ENCODE measurements at regions not wholly inside any gene's neighbourhood (a gene's known extent, or its start where the extent isn't known, plus 50 kb on each side); places are given as distances from the start of the nearest gene placed in this dataset.

GRCh38 chr13:83221256-83221655 lies 661.0 kb downstream of the SLITRK1 start:
- H3K36me3 ChIP-seq (ENCODE audit: control insufficient read depth in 4 of 4, insufficient read depth in 3 of 4, low read depth in 1 of 4, low read length in 3 of 4): no peaks in the 10 kb centered on the region
- H3K4me3 ChIP-seq (ENCODE audit: low read depth in 1 of 3, low read length in 3 of 3): no peak overlapping the region
- no peak overlapping the region for H3K9ac ChIP-seq (ENCODE audit: low read depth in 1 of 2, low read length in 2 of 2)
- no peaks in the 10 kb centered on the region for H3K27me3 ChIP-seq (ENCODE audit: control insufficient read depth in 4 of 4, insufficient read depth in 4 of 4, low read length in 3 of 4)
- H3K27ac ChIP-seq (ENCODE audit: low read depth in 1 of 2, low read length in 2 of 2): no peak overlapping the region
- 94% methylated on average over 1 of the region's 1 CpG for WGBS
- TF ChIP-seq RAD21 (IDR thresholded peaks at IDR 0.05) (no peak), TAF1 (conservative IDR thresholded peaks at IDR 0.05) (no peak), ATF3 (IDR thresholded peaks at IDR 0.05) (no peak), SP1 (IDR thresholded peaks at IDR 0.05) (no peak), HNF4A (conservative IDR thresholded peaks at IDR 0.05) (no peak), MAX (IDR thresholded peaks at IDR 0.05) (no peak), YY1 (IDR thresholded peaks at IDR 0.05) (no peak), RXRA (IDR thresholded peaks at IDR 0.05) (no peak), GABPA (IDR thresholded peaks at IDR 0.05 in 1 of 2, conservative IDR thresholded peaks at IDR 0.05 in 1 of 2) (no peak), CTCF (IDR thresholded peaks at IDR 0.05; ENCODE audit: low read depth, low read length, missing input control) (no peak), EGR1 (IDR thresholded peaks at IDR 0.05; ENCODE audit: low read depth in 2 of 2) (no peak), FOXA2 (IDR thresholded peaks at IDR 0.05) (no peak), FOXA1 (IDR thresholded peaks at IDR 0.05) (no peak), NR2F2 (IDR thresholded peaks at IDR 0.05) (no peak)
- H3K9me3 ChIP-seq (ENCODE audit: control insufficient read depth in 4 of 4, low read length in 3 of 4): no peaks in the 10 kb centered on the region
- H3K4me1 ChIP-seq (ENCODE audit: control insufficient read depth in 4 of 4, insufficient read depth in 4 of 4, low read length in 3 of 4): no peaks in the 10 kb centered on the region
- no peak for DNase-seq (ENCODE audit: low spot score)

GRCh38 chr13:83220241-83220640 lies 662.0 kb downstream of the SLITRK1 start:
- Histone ChIP-seq H3K4me1 (ENCODE audit: control insufficient read depth in 4 of 4, insufficient read depth in 4 of 4, low read length in 3 of 4) (no peaks in the 10 kb centered on the region), H3K36me3 (ENCODE audit: control insufficient read depth in 4 of 4, insufficient read depth in 3 of 4, low read depth in 1 of 4, low read length in 3 of 4) (no peaks in the 10 kb centered on the region), H3K27ac (ENCODE audit: low read depth in 1 of 2, low read length in 2 of 2) (no peak overlapping the region), H3K27me3 (ENCODE audit: control insufficient read depth in 4 of 4, insufficient read depth in 4 of 4, low read length in 3 of 4) (no peaks in the 10 kb centered on the region), H3K9me3 (ENCODE audit: control insufficient read depth in 4 of 4, low read length in 3 of 4) (no peaks in the 10 kb centered on the region), H3K4me3 (ENCODE audit: low read depth in 1 of 3, low read length in 3 of 3) (no peak overlapping the region), H3K9ac (ENCODE audit: low read depth in 1 of 2, low read length in 2 of 2) (no peak overlapping the region)
- no peak for TF ChIP-seq YY1 (IDR thresholded peaks at IDR 0.05)
- no peak for TF ChIP-seq CTCF (IDR thresholded peaks at IDR 0.05; ENCODE audit: low read depth, low read length, missing input control)
- no peak for TF ChIP-seq RXRA (IDR thresholded peaks at IDR 0.05)
- no peak for TF ChIP-seq SP1 (IDR thresholded peaks at IDR 0.05)
- TF ChIP-seq EGR1 (IDR thresholded peaks at IDR 0.05; ENCODE audit: low read depth in 2 of 2): no peak
- no peak for DNase-seq (ENCODE audit: low spot score)
- 78% methylated on average over 2 of the region's 2 CpGs for WGBS

- no peak overlapping the region for H3K27ac ChIP-seq (ENCODE audit: low read depth in 1 of 2, low read length in 2 of 2)
- no peak overlapping the region for H3K9ac ChIP-seq (ENCODE audit: low read depth in 1 of 2, low read length in 2 of 2)
- H3K36me3 ChIP-seq (ENCODE audit: control insufficient read depth in 4 of 4, insufficient read depth in 3 of 4, low read depth in 1 of 4, low read length in 3 of 4): no peaks in the 10 kb centered on the region
- H3K9me3 ChIP-seq (ENCODE audit: control insufficient read depth in 4 of 4, low read length in 3 of 4): no peaks in the 10 kb centered on the region
- 82% methylated on average over 3 of the region's 3 CpGs for WGBS
- no peak overlapping the region for H3K4me3 ChIP-seq (ENCODE audit: low read depth in 1 of 3, low read length in 3 of 3)
- H3K4me1 ChIP-seq (ENCODE audit: control insufficient read depth in 4 of 4, insufficient read depth in 4 of 4, low read length in 3 of 4): no peaks in the 10 kb centered on the region
- no peak for DNase-seq (ENCODE audit: low spot score)
- H3K27me3 ChIP-seq (ENCODE audit: control insufficient read depth in 4 of 4, insufficient read depth in 4 of 4, low read length in 3 of 4): no peaks in the 10 kb centered on the region
- TF ChIP-seq ZBTB33 (IDR thresholded peaks at IDR 0.05) (no peak), FOXA1 (IDR thresholded peaks at IDR 0.05) (no peak), REST (IDR thresholded peaks at IDR 0.05) (no peak), NR2F2 (IDR thresholded peaks at IDR 0.05) (no peak), JUND (IDR thresholded peaks at IDR 0.05) (no peak), MAX (IDR thresholded peaks at IDR 0.05) (no peak), TAF1 (conservative IDR thresholded peaks at IDR 0.05) (no peak), ATF3 (IDR thresholded peaks at IDR 0.05) (no peak), RAD21 (IDR thresholded peaks at IDR 0.05) (no peak), YY1 (IDR thresholded peaks at IDR 0.05) (no peak)
Measured at GRCh38 chr13:83219832-83220231, 662.4 kb downstream of the SLITRK1 start.
